ENCODE measurements at regions not wholly inside any gene's neighbourhood (a gene's known extent, or its start where the extent isn't known, plus 50 kb on each side); places are given as distances from the start of the nearest gene placed in this dataset.

DNA sequence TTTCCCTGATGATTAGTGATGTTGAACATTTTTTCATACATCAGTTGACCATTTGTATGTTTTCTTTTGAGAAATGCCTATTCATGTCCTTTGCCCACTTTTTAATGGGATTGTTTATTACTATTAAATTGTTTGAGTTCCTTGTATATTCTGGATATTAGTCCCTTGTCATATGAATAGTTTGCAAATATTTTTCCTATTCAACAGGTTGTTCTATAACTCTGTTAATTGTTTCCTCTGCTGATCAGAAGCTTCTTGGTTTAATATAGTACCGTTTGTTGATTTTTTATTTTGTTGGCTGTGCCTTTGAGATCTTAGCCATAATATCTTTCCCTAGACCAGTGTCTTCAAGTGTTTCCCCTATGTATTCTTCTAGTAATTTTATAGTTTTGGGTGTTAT lies 189.0 kb upstream of the RARB start:
- Histone ChIP-seq H3K27me3 (replicated peaks; ENCODE audit: control insufficient read depth, insufficient read depth, low read length) (no peaks in the 10 kb centered on the region), H3K9me3 (no peaks in the 10 kb centered on the region), H3K36me3 (ENCODE audit: control insufficient read depth, insufficient read depth, low read length) (no peaks in the 10 kb centered on the region), H3K4me1 (0 out of 2 replicates have a peak, but pooled peaks cover 3% of the 10 kb centered on the region), H3K4me3 (ENCODE audit: low read depth, low read length) (no peak overlapping the region)
- ChIA-PET POLR2A (no interaction called here), CTCF (no interaction called here)
- Mint-ChIP-seq H3K4me1 (ENCODE audit: low read depth, unreplicated experiment) (no peaks in the 10 kb centered on the region), H3K27me3 (ENCODE audit: insufficient read depth, unreplicated experiment) (peaks cover under 1% of the 10 kb centered on the region), H3K4me3 (ENCODE audit: unreplicated experiment) (no peak overlapping the region), H3K27ac (ENCODE audit: unreplicated experiment) (no peak overlapping the region), H3K36me3 (ENCODE audit: insufficient read depth, unreplicated experiment) (no peaks in the 10 kb centered on the region), H3K9me3 (ENCODE audit: unreplicated experiment) (peaks cover 13% of the 10 kb centered on the region)
- intact Hi-C loops (cut with micrococcal nuclease; ENCODE audit: unreplicated experiment): no loop called here
- TF ChIP-seq CTCF (IDR thresholded peaks at IDR 0.05; ENCODE audit: insufficient read depth in 1 of 2, low read depth in 1 of 2, low read length in 1 of 2, severe bottlenecking in 1 of 2, unreplicated experiment in 1 of 2): no peak
- DNase-seq: no peak
- BruUV-seq (replicated peaks): no TSS peak

- DNase-seq: no peak
- Mint-ChIP-seq H3K4me3 (ENCODE audit: unreplicated experiment) (no peak overlapping the region), H3K9me3 (ENCODE audit: unreplicated experiment) (peaks cover 48% of the 10 kb centered on the region), H3K4me1 (ENCODE audit: low read depth, unreplicated experiment) (no peaks in the 10 kb centered on the region), H3K27me3 (ENCODE audit: insufficient read depth, unreplicated experiment) (peaks cover 4% of the 10 kb centered on the region), H3K27ac (ENCODE audit: unreplicated experiment) (no peak overlapping the region), H3K36me3 (ENCODE audit: insufficient read depth, unreplicated experiment) (no peaks in the 10 kb centered on the region)
- no TSS peak for BruUV-seq (replicated peaks)
- Histone ChIP-seq H3K9me3 (0 out of 2 replicates have a peak, but pooled peaks cover 5% of the 10 kb centered on the region), H3K27me3 (replicated peaks; ENCODE audit: control insufficient read depth, insufficient read depth, low read length) (no peaks in the 10 kb centered on the region), H3K4me3 (ENCODE audit: low read depth, low read length) (no peak overlapping the region), H3K4me1 (no peaks in the 10 kb centered on the region), H3K36me3 (ENCODE audit: control insufficient read depth, insufficient read depth, low read length) (no peaks in the 10 kb centered on the region)
- POLR2A ChIA-PET: no interaction called here
- CTCF ChIA-PET: no interaction called here
- no peak for TF ChIP-seq CTCF (IDR thresholded peaks at IDR 0.05; ENCODE audit: insufficient read depth in 1 of 2, low read depth in 1 of 2, low read length in 1 of 2, severe bottlenecking in 1 of 2, unreplicated experiment in 1 of 2)
- intact Hi-C loops (cut with micrococcal nuclease; ENCODE audit: unreplicated experiment): no loop called here
Observed at GRCh38 chr3:25246913-25247312, 181.2 kb upstream of the RARB start.

GRCh38 chr3:25252291-25252690 lies 175.8 kb upstream of the RARB start:
- Mint-ChIP-seq H3K4me3 (ENCODE audit: unreplicated experiment) (no peak overlapping the region), H3K4me1 (ENCODE audit: low read depth, unreplicated experiment) (no peaks in the 10 kb centered on the region), H3K27me3 (ENCODE audit: insufficient read depth, unreplicated experiment) (no peaks in the 10 kb centered on the region), H3K36me3 (ENCODE audit: insufficient read depth, unreplicated experiment) (no peaks in the 10 kb centered on the region), H3K9me3 (ENCODE audit: unreplicated experiment) (peaks cover 36% of the 10 kb centered on the region), H3K27ac (ENCODE audit: unreplicated experiment) (no peak overlapping the region)
- CTCF ChIA-PET: no interaction called here
- no peak for DNase-seq
- Histone ChIP-seq H3K4me1 (no peaks in the 10 kb centered on the region), H3K9me3 (peaks cover 19% of the 10 kb centered on the region), H3K36me3 (ENCODE audit: control insufficient read depth, insufficient read depth, low read length) (no peaks in the 10 kb centered on the region), H3K4me3 (ENCODE audit: low read depth, low read length) (no peak overlapping the region), H3K27me3 (replicated peaks; ENCODE audit: control insufficient read depth, insufficient read depth, low read length) (no peaks in the 10 kb centered on the region)
- POLR2A ChIA-PET: no interaction called here
- TF ChIP-seq CTCF (IDR thresholded peaks at IDR 0.05; ENCODE audit: insufficient read depth in 1 of 2, low read depth in 1 of 2, low read length in 1 of 2, severe bottlenecking in 1 of 2, unreplicated experiment in 1 of 2): no peak
- intact Hi-C loops (cut with micrococcal nuclease; ENCODE audit: unreplicated experiment): no loop called here
- BruUV-seq (replicated peaks): no TSS peak

Measured in Caco-2 (cell line).